Keratinocyte (primary cell): ENCODE measurements at regions not wholly inside any gene's neighbourhood (a gene's known extent, or its start where the extent isn't known, plus 50 kb on each side); places are given as distances from the start of the nearest gene placed in this dataset.

Source experiments
- DNase-seq: peaks from one replicate; pipeline ENCODE4 v3.0.0-alpha.2; 2011; ENCODE audit warnings: low read depth, missing footprints, low spot score
- FAIRE-seq: peaks from 2 replicates; lab custom pipeline; 2011; peaks lifted over from hg19 to GRCh38; lab: Jason Lieb, UNC
- H2AFZ ChIP-seq: 2 replicates; pipeline ENCODE4 v1.6.0; 2012; ENCODE audit warnings: low read length, control low read depth, inconsistent platforms; ENCODE audit not compliant: control insufficient read depth
- H3K27ac ChIP-seq: 2 replicates; pipeline ENCODE4 v1.5.1; 2011; ENCODE audit warnings: low read length; ENCODE audit not compliant: control insufficient read depth, insufficient read depth
- H3K27me3 ChIP-seq: 3 replicates; pipeline ENCODE4 v1.6.0; 2011; ENCODE audit warnings: low read length; ENCODE audit not compliant: control insufficient read depth, insufficient read depth; ENCODE audit errors: extremely low read depth
- H3K36me3 ChIP-seq, 2 experiments: 2 replicates in 1 of 2; 3 replicates in 1 of 2; pipeline ENCODE4 v1.5.1; 2011; ENCODE audit warnings: low read length in 2 of 2, mild to moderate bottlenecking in 1 of 2; ENCODE audit not compliant: control insufficient read depth in 2 of 2, insufficient read depth in 2 of 2; ENCODE audit errors: extremely low read depth in 1 of 2
- H3K4me1 ChIP-seq: 3 replicates; pipeline ENCODE4 v1.5.1; 2011; ENCODE audit warnings: low read length; ENCODE audit not compliant: control insufficient read depth, insufficient read depth; ENCODE audit errors: extremely low read depth
- H3K4me2 ChIP-seq: 3 replicates; pipeline ENCODE4 v1.6.0; 2011; ENCODE audit warnings: low read depth, low read length; ENCODE audit not compliant: control insufficient read depth, insufficient read depth; ENCODE audit errors: extremely low read depth
- H3K4me3 ChIP-seq, 3 experiments: fragments of 200-600 bp in 1 of 3; sonication (generic) in 1 of 3; 2 replicates in 2 of 3; 3 replicates in 1 of 3; pipeline ENCODE4 v1.5.1; 2011 to 2016; ENCODE audit warnings: low read length in 3 of 3, mild to moderate bottlenecking in 3 of 3, control low read depth in 2 of 3, inconsistent platforms in 1 of 3, low read depth in 1 of 3, mixed read lengths in 1 of 3, mixed run types in 1 of 3, moderate library complexity in 1 of 3; ENCODE audit not compliant: control insufficient read depth in 2 of 3, insufficient read depth in 2 of 3; ENCODE audit errors: extremely low read depth in 1 of 3
- H3K79me2 ChIP-seq: 2 replicates; pipeline ENCODE4 v1.6.0; 2012; ENCODE audit warnings: low read length; ENCODE audit not compliant: control insufficient read depth, insufficient read depth
- H3K9ac ChIP-seq: 3 replicates; pipeline ENCODE4 v1.6.0; 2011; ENCODE audit warnings: low read length; ENCODE audit not compliant: control insufficient read depth, insufficient read depth; ENCODE audit errors: extremely low read depth
- H3K9me1 ChIP-seq: 3 replicates; pipeline ENCODE4 v1.6.0; 2011; ENCODE audit warnings: low read length; ENCODE audit not compliant: control insufficient read depth, insufficient read depth; ENCODE audit errors: extremely low read depth
- H3K9me3 ChIP-seq: 2 replicates; pipeline ENCODE4 v1.5.1; 2012; ENCODE audit warnings: low read depth, low read length; ENCODE audit not compliant: control insufficient read depth
- H4K20me1 ChIP-seq: 3 replicates; pipeline ENCODE4 v1.6.0; 2011; ENCODE audit warnings: low read length; ENCODE audit not compliant: control insufficient read depth, insufficient read depth; ENCODE audit errors: extremely low read depth
- EZH2 ChIP-seq: IDR thresholded peaks from one replicate; pipeline ENCODE4 v1.6.1; 2012; ENCODE audit warnings: inconsistent platforms, mild to moderate bottlenecking, low read length, moderate library complexity
- dilution Hi-C: fragments of 300-500 bp; cut with MboI; formaldehyde crosslinking; loops from one replicate; pipeline ENCODE4 v1.7.0; 2020; ENCODE audit warnings: low sequenced_read_pairs; ENCODE audit not compliant: extremely low pct_ligation_motif_present
- TF ChIP-seq, protein P1 (sequence below), 3 experiments: IDR thresholded peaks in 1 of 3; conservative IDR thresholded peaks in 1 of 3; optimal IDR thresholded peaks in 1 of 3; 2 replicates in 2 of 3; 3 replicates in 1 of 3; pipeline versions ENCODE3 to v1.5.1; 2011; ENCODE audit warnings: low read length in 3 of 3, mild to moderate bottlenecking in 3 of 3, moderate library complexity in 2 of 3, control low read depth in 1 of 3, inconsistent platforms in 1 of 3; ENCODE audit not compliant: insufficient read depth in 2 of 3; ENCODE audit errors: extremely low read depth in 1 of 3

DNA sequence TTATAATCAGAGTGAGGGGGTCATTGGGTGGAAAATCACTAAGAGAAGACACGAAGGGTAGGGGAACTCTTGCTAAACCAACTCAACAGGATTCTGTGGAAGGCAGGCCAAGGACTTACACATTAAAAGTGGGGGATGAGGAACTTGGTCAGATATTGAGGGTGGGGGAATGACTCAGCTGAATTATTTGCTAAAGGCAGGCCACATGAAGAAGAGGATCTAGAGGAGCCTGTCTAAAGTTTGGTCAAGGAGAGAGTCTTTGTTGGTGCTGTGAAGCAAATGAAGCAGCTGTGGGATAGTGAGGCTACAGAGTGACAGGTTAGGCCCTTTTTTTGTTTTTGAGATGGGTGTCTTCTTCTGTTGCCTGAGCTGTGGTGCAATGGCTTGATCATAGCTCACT, 63.9 kb upstream of the SPRY4 start:
- Histone ChIP-seq H3K27me3 (no peaks in the 10 kb centered on the region), H4K20me1 (no peaks in the 10 kb centered on the region), H3K4me3 (no peak overlapping the region), H3K9me3 (no peaks in the 10 kb centered on the region), H3K4me1 (peaks cover 18% of the 10 kb centered on the region), H3K4me2 (no peak overlapping the region), H3K79me2 (no peaks in the 10 kb centered on the region), H3K36me3 (no peaks in the 10 kb centered on the region), H3K9ac (no peak overlapping the region), H3K27ac (no peak overlapping the region), H3K9me1 (no peaks in the 10 kb centered on the region), H2AFZ (no peak overlapping the region)
- dilution Hi-C loops, result no loop called here
- DNase-seq, result no peak
- TF ChIP-seq EZH2, result no peak
- TF ChIP-seq, protein P1, sequence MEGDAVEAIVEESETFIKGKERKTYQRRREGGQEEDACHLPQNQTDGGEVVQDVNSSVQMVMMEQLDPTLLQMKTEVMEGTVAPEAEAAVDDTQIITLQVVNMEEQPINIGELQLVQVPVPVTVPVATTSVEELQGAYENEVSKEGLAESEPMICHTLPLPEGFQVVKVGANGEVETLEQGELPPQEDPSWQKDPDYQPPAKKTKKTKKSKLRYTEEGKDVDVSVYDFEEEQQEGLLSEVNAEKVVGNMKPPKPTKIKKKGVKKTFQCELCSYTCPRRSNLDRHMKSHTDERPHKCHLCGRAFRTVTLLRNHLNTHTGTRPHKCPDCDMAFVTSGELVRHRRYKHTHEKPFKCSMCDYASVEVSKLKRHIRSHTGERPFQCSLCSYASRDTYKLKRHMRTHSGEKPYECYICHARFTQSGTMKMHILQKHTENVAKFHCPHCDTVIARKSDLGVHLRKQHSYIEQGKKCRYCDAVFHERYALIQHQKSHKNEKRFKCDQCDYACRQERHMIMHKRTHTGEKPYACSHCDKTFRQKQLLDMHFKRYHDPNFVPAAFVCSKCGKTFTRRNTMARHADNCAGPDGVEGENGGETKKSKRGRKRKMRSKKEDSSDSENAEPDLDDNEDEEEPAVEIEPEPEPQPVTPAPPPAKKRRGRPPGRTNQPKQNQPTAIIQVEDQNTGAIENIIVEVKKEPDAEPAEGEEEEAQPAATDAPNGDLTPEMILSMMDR (optimal IDR thresholded peaks at IDR 0.05 in 1 of 3, IDR thresholded peaks at IDR 0.05 in 1 of 3, conservative IDR thresholded peaks at IDR 0.05 in 1 of 3; ENCODE audit: extremely low read depth in 1 of 3, insufficient read depth in 2 of 3, low read length in 3 of 3), result no peak
- FAIRE-seq, result no peak

DNA sequence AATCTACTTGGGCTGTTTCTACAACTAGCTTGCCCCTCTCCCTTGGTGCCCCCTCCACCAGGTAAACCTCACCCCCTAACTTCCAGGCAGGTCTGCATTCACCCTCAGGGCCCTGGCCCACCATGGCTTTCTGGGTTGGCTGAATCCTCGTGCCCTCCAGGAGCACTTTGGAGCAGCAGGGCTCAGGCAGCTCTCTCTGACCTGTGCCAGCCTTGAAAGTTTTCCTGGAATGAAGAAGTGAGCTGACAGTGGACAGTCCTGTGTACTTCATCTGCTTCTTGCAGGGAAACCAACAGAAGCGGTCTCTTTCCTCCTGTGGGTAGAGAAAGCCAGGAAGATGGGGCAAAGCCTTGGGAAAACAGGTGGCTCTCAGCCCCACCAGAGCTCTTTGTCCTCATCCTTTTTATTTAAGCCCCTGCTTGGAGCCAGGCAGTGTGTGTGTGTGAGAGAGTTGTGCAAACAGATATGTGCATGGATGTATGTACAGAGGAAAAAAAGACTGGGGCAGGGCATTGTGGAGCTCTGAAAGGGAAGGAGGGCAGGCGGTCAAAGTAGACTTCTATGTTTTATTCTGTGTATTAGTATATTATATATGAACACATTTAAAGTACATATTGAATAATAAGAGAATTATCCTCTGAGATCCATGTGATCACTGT, 62.3 kb upstream of the SPRY4 start:
- Histone ChIP-seq H3K9ac (no peak overlapping the region), H3K36me3 (no peaks in the 10 kb centered on the region), H3K4me1 (peaks cover 18% of the 10 kb centered on the region), H4K20me1 (no peaks in the 10 kb centered on the region), H3K27me3 (no peaks in the 10 kb centered on the region), H3K27ac (no peak overlapping the region), H3K4me2 (no peak overlapping the region), H3K4me3 (no peak overlapping the region), H2AFZ (no peak overlapping the region), H3K79me2 (no peaks in the 10 kb centered on the region), H3K9me1 (no peaks in the 10 kb centered on the region), H3K9me3 (no peaks in the 10 kb centered on the region)
- DNase-seq, result no peak
- TF ChIP-seq, protein P1 (optimal IDR thresholded peaks at IDR 0.05 in 1 of 3, IDR thresholded peaks at IDR 0.05 in 1 of 3, conservative IDR thresholded peaks at IDR 0.05 in 1 of 3; ENCODE audit: extremely low read depth in 1 of 3, insufficient read depth in 2 of 3, low read length in 3 of 3), result no peak
- no peak for TF ChIP-seq EZH2
- dilution Hi-C loops, result no loop called here
- FAIRE-seq, result no peak
